ENCODE measurements at regions not wholly inside any gene's neighbourhood (a gene's known extent, or its start where the extent isn't known, plus 50 kb on each side); places are given as distances from the start of the nearest gene placed in this dataset.

- no peak for TF ChIP-seq ZNF532 (CRISPR knock-in tag; IDR thresholded peaks at IDR 0.05; ENCODE audit: borderline replicate concordance)
- TF ChIP-seq CREM (CRISPR knock-in tag; IDR thresholded peaks at IDR 0.05) = no peak
- TF ChIP-seq GRHL2 (CRISPR knock-in tag; IDR thresholded peaks at IDR 0.05; ENCODE audit: insufficient replicate concordance, severe bottlenecking) = no peak
- TF ChIP-seq NR2C2 (CRISPR knock-in tag; IDR thresholded peaks at IDR 0.05) = no peak
- TF ChIP-seq FOXP4 (CRISPR knock-in tag; IDR thresholded peaks at IDR 0.05) = no peak
- TF ChIP-seq NR3C1 (CRISPR knock-in tag; conservative IDR thresholded peaks at IDR 0.05; ENCODE audit: low read depth) = no peak
- TF ChIP-seq OVOL2 (CRISPR knock-in tag; IDR thresholded peaks at IDR 0.05; ENCODE audit: borderline replicate concordance) = no peak
- no peak for TF ChIP-seq E2F1 (CRISPR knock-in tag; IDR thresholded peaks at IDR 0.05)
- TF ChIP-seq ZNF232 (CRISPR knock-in tag; IDR thresholded peaks at IDR 0.05) = no peak
- TF ChIP-seq GTF2I (CRISPR knock-in tag; conservative IDR thresholded peaks at IDR 0.05) = no peak
Measured at GRCh38 chr6:71512256-71512655, 223.6 kb downstream of the OGFRL1 start (continued).

- no peak for ATAC-seq
- Mint-ChIP-seq H3K27me3 (ENCODE audit: low read depth) (no peaks in the 10 kb centered on the region), H3K27ac (no peak overlapping the region), H3K4me3 (no peak overlapping the region), H3K4me1 (peaks cover 4% of the 10 kb centered on the region; the same call in 1 of the 2 replicates), H3K9me3 (no peaks in the 10 kb centered on the region), H3K36me3 (no peaks in the 10 kb centered on the region)
- no peak for DNase-seq (ENCODE audit: low spot score)
- ChIA-PET POLR2A (no interaction called here), CTCF (no interaction called here)
- TF ChIP-seq E2F5 (CRISPR knock-in tag; IDR thresholded peaks at IDR 0.05) (no peak), ZNF396 (CRISPR knock-in tag; IDR thresholded peaks at IDR 0.05; ENCODE audit: borderline replicate concordance) (no peak), ZNF138 (CRISPR knock-in tag; conservative IDR thresholded peaks at IDR 0.05) (no peak), ZNF263 (CRISPR knock-in tag; IDR thresholded peaks at IDR 0.05; ENCODE audit: low read depth) (no peak), CBFB (CRISPR knock-in tag; IDR thresholded peaks at IDR 0.05; ENCODE audit: low read depth) (no peak), MXD4 (CRISPR knock-in tag; IDR thresholded peaks at IDR 0.05; ENCODE audit: borderline replicate concordance) (no peak), FOXJ3 (CRISPR knock-in tag; IDR thresholded peaks at IDR 0.05; ENCODE audit: borderline replicate concordance) (no peak), NFE2L1 (CRISPR knock-in tag; IDR thresholded peaks at IDR 0.05) (no peak), ZNF121 (CRISPR knock-in tag; IDR thresholded peaks at IDR 0.05) (no peak), ZBTB21 (CRISPR knock-in tag; IDR thresholded peaks at IDR 0.05; ENCODE audit: borderline replicate concordance) (no peak), PRDM15 (CRISPR knock-in tag; IDR thresholded peaks at IDR 0.05) (no peak), TEAD1 (CRISPR knock-in tag; IDR thresholded peaks at IDR 0.05) (no peak), FOXK1 (CRISPR knock-in tag; IDR thresholded peaks at IDR 0.05) (no peak), MAX (CRISPR knock-in tag; IDR thresholded peaks at IDR 0.05) (no peak), CTCF (IDR thresholded peaks at IDR 0.05) (no peak)
Measured at GRCh38 chr6:71513036-71513435, 224.4 kb downstream of the OGFRL1 start.
